Posterior vena cava (tissue), 2 donors: ENCODE measurements at regions not wholly inside any gene's neighbourhood (a gene's known extent, or its start where the extent isn't known, plus 50 kb on each side); places are given as distances from the start of the nearest gene placed in this dataset.
"Not testable (repeated sequence)": the region's sequence is repeated elsewhere in the genome, so short reads cannot be mapped to it uniquely, and the experiment has no call there.

ENCODE experiments used
- DNase-seq: peaks from one replicate; pipeline ENCODE4 v3.0.0-alpha.2; 2020; ENCODE audit warnings: low spot score
- intact Hi-C, 2 donors: fragments of 100-400 bp; cut with DNase I; formaldehyde crosslinking; loops; one replicate each; pipeline versions ENCODE4 v1.14.1 to v1.14.2; 2022 to 2023
- donor health status: DM: yes; HTN: yes; CAD: no.
- donor health status: DM: yes; HTN: yes; CAD: no.

DNA sequence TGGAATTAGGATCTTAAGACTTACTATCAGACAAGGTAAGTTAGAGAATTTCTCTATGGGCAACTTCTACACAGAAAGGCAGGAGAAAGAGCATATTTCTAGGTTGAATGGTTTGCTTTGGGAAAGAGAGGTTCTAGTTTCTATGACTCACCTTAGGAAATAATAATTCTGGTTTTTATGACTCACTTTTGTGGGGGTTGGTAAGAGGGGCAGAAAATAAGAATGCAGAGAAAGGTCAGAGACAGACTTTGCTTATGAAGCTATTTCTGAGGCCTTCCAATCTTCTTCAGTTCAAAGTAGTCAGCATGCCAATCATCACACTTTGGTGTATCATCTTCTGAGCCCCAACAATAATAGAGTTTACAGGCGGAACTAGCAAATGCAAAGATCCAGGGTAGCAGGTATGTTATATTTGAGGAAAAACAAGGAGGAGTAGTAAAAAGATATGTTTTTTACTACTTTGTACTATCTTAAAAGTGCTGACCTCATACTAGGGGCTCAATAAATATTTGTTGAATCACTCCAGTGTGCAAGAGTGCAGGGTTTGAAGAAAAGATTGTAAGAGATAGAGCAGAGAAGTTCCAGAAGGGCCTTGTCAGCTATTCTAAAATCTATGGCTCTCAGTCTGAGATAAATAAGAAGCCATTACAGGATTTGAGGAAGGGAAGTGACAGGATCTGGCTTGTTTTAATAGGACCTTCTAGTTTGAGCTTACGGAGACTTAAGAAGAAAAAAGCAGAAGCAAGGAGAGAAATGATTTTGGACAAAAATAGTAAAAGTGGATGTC lies 56.7 kb upstream of the LRFN5 start:
- intact Hi-C loops, result no loop called here
- DNase-seq, result no peak

- DNase-seq, result no peak
- intact Hi-C loops, result no loop called here
Observed at GRCh38 chr14:41549282-41549681, 57.4 kb upstream of the LRFN5 start.

DNA sequence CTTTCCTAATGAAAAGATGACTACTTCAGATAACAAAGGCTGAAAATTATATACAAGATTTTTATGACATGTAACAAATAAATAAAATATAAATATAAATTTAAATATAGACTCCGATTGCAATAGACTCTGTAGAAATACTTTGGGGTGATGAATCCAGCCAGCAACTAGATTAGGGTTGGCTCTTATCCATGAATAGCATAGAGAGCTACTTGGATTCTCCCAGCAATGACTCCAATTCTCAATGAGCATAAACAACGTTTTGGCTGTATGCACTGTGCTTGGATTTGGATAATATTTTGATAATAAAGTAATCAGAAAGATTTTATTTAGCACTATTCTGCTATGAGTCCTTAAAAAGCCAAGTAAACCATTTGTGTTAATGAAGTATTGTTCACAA lies 58.0 kb upstream of the LRFN5 start:
- DNase-seq, result no peak
- intact Hi-C loops, result no loop called here

DNA sequence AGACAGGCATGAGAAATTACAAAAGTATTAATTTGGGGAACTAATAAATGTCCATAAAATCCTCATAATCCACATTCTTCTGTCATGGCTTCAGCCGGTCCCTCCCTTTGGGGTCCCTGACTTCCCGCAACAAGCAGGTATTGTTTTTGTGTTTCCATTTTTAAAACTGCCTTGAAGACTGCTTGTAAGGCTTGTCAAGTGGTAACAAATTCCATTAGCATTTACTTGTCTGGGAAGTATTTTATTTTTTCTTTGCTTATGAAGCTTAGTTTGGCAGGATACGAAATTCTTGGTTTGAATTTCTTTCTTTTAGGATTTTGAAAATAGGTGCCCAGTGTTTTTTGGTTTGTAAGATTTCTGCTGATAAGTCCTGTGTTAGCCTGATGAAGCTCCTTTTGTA lies 65.3 kb upstream of the LRFN5 start:
- intact Hi-C loops, result no loop called here

DNA sequence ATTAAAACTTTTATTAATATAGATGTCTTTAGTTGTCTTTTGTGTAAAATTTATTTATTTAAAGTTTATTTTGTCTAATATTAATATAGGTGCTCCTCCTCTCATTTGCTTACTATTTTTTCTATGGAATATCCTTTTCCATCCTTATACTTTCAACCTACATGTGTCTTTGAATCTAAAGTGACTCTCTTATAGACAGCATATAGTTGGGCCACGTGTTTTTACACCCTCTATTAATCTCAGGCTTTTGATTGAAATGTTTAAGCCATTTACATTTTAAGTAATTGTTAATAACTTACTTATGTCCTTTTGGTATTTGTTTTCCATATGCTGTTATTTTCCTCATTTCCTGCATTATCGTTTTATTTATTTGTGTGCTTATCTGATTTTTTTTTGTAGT lies 74.4 kb upstream of the LRFN5 start:
- intact Hi-C loops, result no loop called here
- no peak for DNase-seq

More for the DNA sequence above, 65.3 kb upstream of the LRFN5 start:
- no peak for DNase-seq

GRCh38 chr14:41521891-41522290 lies 84.8 kb upstream of the LRFN5 start:
- intact Hi-C loops, result no loop called here
- no peak for DNase-seq

DNA sequence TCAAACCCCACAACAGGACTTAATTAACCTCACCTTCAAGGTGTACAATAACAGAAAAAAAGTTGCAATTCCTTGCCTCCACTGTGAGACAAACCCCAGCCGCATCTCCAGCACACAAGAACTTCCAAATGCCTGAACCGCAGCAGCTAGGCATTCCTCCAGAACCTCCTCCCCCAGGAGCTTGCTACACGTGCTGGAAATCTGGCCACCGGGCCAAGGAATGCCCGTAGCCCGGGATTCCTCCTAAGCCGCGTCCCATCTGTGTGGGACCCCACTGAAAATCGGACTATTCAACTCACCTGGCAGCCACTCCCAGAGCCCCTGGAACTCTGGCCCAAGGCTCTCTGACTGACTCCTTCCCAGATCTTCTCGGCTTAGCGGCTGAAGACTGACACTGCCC lies 88.6 kb upstream of the LRFN5 start:
- DNase-seq, result peak; percentile 52
- intact Hi-C loops, result not testable (repeated sequence)

- intact Hi-C loops, result no loop called here
- no peak for DNase-seq
Observed at GRCh38 chr14:41506552-41506951, 100.1 kb upstream of the LRFN5 start.

- intact Hi-C loops, result no loop called here
- DNase-seq, result no peak
Observed at GRCh38 chr14:41505491-41505890, 101.2 kb upstream of the LRFN5 start.

- intact Hi-C loops, result no loop called here
- no peak for DNase-seq
Observed at GRCh38 chr14:41498959-41499358, 107.7 kb upstream of the LRFN5 start.

DNA sequence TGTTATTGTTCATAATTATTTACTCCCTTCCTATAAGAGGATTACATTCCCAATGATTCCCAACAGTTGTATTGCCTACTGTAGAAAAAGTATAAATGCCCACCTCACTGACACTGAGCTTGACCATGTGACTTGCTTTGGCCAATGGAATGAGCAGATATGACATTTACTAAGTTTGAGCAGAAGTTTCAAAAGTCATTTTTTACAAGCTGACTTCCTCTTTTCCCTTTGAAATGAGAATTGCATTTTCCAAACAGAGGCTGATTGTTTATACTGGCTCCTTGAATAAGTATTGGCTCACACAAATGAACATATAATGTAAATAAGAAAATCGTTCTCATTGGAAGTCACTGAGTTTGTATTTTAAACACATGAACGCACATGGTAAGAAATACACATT lies 116.4 kb upstream of the LRFN5 start:
- intact Hi-C loops, result no loop called here
- DNase-seq, result no peak

DNA sequence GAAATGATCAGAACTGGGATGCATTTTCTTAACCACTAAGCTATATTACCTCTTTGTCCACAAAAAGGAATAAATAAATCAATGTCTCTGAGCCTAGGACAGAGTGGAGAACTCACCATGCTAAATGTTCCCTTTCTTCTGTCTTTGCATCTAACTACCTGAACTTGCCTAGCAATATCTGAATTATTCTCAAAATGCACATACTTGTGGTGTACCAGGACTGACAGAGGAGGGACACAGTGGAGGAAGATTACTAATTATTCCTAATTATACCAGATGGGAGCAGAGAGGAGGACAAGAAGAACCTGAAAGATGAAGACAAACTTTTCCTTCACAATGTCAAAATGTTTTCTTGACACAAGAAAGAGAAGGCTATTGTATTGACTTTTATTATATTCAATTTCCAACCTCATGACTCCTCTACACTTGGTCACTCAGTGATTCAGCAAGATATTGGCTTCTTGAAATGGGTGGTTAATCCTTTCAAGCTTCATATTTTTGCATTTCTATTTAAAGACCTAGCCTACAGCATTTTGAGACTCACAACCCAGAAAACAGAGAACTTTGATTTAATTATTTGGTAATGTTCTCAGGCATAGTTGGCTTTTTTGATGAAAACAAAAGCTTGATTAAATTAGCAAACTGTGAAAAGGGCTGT lies 117.2 kb upstream of the LRFN5 start:
- DNase-seq, result no peak
- intact Hi-C loops, result no loop called here

- intact Hi-C loops, result no loop called here
- DNase-seq, result no peak
Observed at GRCh38 chr14:41488401-41488800, 118.3 kb upstream of the LRFN5 start.

DNA sequence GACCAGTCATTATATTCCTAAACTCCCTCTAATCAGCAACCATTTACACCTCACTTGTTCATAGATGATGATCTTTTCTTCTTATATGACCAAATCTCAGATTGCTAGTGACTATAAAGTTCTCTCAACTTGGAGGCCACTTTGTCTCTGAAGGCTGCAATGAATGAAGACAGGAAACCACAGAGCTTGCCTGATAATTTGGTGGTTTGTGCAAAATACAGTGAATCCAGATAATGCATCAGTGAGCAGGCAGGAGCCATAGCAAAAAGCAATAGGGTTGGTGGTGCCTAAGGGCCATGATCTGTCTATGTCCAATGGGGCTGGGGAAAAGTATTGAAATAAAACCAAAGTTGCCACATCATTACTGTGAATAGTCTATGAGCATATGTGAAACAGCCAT lies 123.8 kb upstream of the LRFN5 start:
- DNase-seq, result no peak
- intact Hi-C loops, result no loop called here

GRCh38 chr14:41476526-41476925 lies 130.2 kb upstream of the LRFN5 start:
- intact Hi-C loops, result no loop called here
- no peak for DNase-seq

- intact Hi-C loops, result no loop called here
- DNase-seq, result no peak
Observed at GRCh38 chr14:41461380-41461779, 145.3 kb upstream of the LRFN5 start.

- DNase-seq, result no peak
- intact Hi-C loops, result no loop called here
Observed at GRCh38 chr14:41457393-41457792, 149.3 kb upstream of the LRFN5 start.

DNA sequence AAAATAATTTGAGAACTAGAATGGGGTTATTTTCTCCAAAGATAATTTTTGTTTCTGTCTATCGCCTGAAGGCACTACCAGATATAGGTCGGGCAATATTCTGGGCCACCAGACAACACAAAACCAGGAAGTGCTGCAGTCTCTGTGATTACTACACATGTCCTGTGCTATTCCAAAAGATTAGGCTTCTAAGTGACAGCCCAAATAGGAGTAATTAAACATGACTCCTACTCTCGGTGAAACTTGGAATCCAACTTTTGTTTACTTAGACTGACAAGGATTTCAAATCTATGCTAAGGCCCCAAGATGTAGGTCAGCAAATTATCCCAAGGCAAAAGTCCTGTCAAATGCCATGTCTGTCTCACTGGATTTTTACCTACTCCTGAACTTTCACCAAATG lies 157.6 kb upstream of the LRFN5 start:
- intact Hi-C loops, result no loop called here
- no peak for DNase-seq

GRCh38 chr14:41446008-41446407 lies 160.7 kb upstream of the LRFN5 start:
- DNase-seq, result no peak
- intact Hi-C loops, result no loop called here

DNA sequence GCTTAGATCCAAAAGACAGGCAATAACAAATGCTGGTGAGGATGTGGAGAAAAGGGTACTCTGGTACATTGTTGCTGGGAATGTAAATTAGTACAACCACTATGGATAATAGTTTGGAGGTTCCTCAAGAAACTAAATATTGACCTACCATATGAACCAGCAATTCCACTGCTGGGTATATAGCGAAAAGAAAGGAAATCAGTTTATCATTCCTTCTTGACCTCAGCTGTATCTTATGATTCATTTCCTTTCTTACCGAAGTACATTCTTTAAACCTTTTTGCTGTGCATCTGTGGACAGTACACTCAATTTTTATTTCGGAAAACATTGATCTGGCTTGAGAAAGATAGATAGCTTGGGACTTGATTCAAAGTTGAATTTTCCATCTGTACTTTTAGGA lies 183.2 kb upstream of the LRFN5 start:
- intact Hi-C loops, result no loop called here
- DNase-seq, result no peak

DNA sequence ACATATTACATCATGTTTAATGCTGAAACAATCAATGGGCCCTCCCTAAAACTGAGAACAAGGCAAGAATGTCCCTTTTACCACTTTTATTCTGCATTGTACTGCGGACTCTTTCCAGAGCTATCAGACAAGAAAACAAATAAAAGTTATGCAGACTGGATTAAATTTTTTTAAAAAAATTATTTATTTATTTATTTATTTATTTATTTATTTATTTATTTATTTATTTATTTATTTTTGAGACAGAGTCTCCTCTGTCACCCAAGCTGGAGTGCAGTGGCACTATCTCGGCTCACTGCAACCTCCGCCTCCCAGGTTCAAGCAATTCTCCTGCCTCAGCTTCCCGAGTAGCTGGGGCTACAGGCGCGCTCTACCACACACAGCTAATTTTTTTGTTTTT lies 185.4 kb upstream of the LRFN5 start:
- intact Hi-C loops, DNase-seq: not testable (repeated sequence)
